ENCODE measurements at regions not wholly inside any gene's neighbourhood (a gene's known extent, or its start where the extent isn't known, plus 50 kb on each side); places are given as distances from the start of the nearest gene placed in this dataset.
"Not testable (repeated sequence)": the region's sequence is repeated elsewhere in the genome, so short reads cannot be mapped to it uniquely, and the experiment has no call there.

- no peaks in the 10 kb centered on the region for H3K36me3 ChIP-seq (ENCODE audit: control insufficient read depth, insufficient read depth, low read length)
- CTCF ChIA-PET = interaction anchor here (0.6 to 10.0 kb wide), 12 partner anchors 11 to 133 kb away, joined by 3 to 153 read pairs (median 4); partner anchors contain the start of gene LMNB1
- no peaks in the 10 kb centered on the region for H3K27me3 ChIP-seq (ENCODE audit: control insufficient read depth, insufficient read depth, low read length)
- TF ChIP-seq CTCF (IDR thresholded peaks at IDR 0.05; ENCODE audit: insufficient read depth, low read depth, low read length) = no peak
- DNase-seq (ENCODE audit: low read depth) = no peak
- H3K4me3 ChIP-seq (ENCODE audit: low read depth, low read length) = no peak overlapping the region
- POLR2A ChIA-PET = no interaction called here
Observed at GRCh38 chr5:126677121-126677520, 76.4 kb downstream of the PHAX start.

GRCh38 chr5:126680191-126680817, 79.6 kb downstream of the PHAX start:
- peak; percentile 68 for DNase-seq (ENCODE audit: low read depth)
- TF ChIP-seq CTCF (IDR thresholded peaks at IDR 0.05; ENCODE audit: insufficient read depth, low read depth, low read length) = no peak
- H3K27me3 ChIP-seq (ENCODE audit: control insufficient read depth, insufficient read depth, low read length) = no peaks in the 10 kb centered on the region
- ChIA-PET POLR2A (no interaction called here), CTCF (interaction anchor here (0.6 to 10.0 kb wide), 5 partner anchors 8 to 121 kb away, joined by 3 to 153 read pairs (median 4); partner anchors contain the start of gene LMNB1)
- H3K4me3 ChIP-seq (ENCODE audit: low read depth, low read length) = no peak overlapping the region
- H3K36me3 ChIP-seq (ENCODE audit: control insufficient read depth, insufficient read depth, low read length) = no peaks in the 10 kb centered on the region

DNA sequence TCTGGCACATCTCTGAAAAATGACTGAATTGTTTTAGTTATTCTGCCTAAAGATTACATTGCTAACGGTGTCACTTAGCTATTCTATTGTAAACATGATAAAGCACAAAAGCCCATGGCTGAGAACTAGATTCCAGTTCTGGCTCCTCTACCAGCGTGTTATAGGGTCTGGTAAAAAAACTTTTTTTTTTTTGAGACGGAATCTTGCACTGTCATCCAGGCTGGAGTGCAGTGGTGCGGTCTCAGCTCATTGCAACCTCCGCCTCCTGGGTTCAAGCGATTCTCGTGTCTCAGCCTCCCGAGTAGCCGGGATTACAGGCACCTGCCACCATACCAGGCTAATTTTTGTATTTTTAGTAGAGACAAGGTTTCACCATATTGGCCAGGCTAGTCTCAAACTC, 80.6 kb downstream of the PHAX start:
- DNase-seq (ENCODE audit: low read depth); H3K4me3 ChIP-seq (ENCODE audit: low read depth, low read length); POLR2A ChIA-PET; H3K27me3 ChIP-seq (ENCODE audit: control insufficient read depth, insufficient read depth, low read length); H3K36me3 ChIP-seq (ENCODE audit: control insufficient read depth, insufficient read depth, low read length): not testable (repeated sequence)
- CTCF ChIA-PET = interaction anchor here (0.6 to 10.0 kb wide), 5 partner anchors 15 to 1628 kb away, joined by 3 to 153 read pairs (median 4); partner anchors contain the start of gene LMNB1

- no peak for DNase-seq (ENCODE audit: low read depth)
- no peaks in the 10 kb centered on the region for H3K36me3 ChIP-seq (ENCODE audit: control insufficient read depth, insufficient read depth, low read length)
- TF ChIP-seq CTCF (IDR thresholded peaks at IDR 0.05; ENCODE audit: insufficient read depth, low read depth, low read length) = no peak
- CTCF ChIA-PET = interaction anchor here (10.0 kb wide), 1 partner anchor 97 kb away, joined by 153 read pairs; the partner anchor contains the start of gene LMNB1
- POLR2A ChIA-PET = no interaction called here
- H3K4me3 ChIP-seq (ENCODE audit: low read depth, low read length) = no peak overlapping the region
- no peaks in the 10 kb centered on the region for H3K27me3 ChIP-seq (ENCODE audit: control insufficient read depth, insufficient read depth, low read length)
Observed at GRCh38 chr5:126681970-126682369, 81.2 kb downstream of the PHAX start.

GRCh38 chr5:126682856-126683255, 82.1 kb downstream of the PHAX start:
- POLR2A ChIA-PET = no interaction called here
- no peaks in the 10 kb centered on the region for H3K27me3 ChIP-seq (ENCODE audit: control insufficient read depth, insufficient read depth, low read length)
- H3K4me3 ChIP-seq (ENCODE audit: low read depth, low read length) = no peak overlapping the region
- CTCF ChIA-PET = interaction anchor here (1.0 kb wide), 1 partner anchor 24 kb away, joined by 3 read pairs; no protein-coding TSS in a partner anchor
- no peak for TF ChIP-seq CTCF (IDR thresholded peaks at IDR 0.05; ENCODE audit: insufficient read depth, low read depth, low read length)
- no peaks in the 10 kb centered on the region for H3K36me3 ChIP-seq (ENCODE audit: control insufficient read depth, insufficient read depth, low read length)
- DNase-seq (ENCODE audit: low read depth) = no peak

- ChIA-PET POLR2A (no interaction called here), CTCF (interaction anchor here (1.0 kb wide), 1 partner anchor 25 kb away, joined by 3 read pairs; no protein-coding TSS in a partner anchor)
- no peak for DNase-seq (ENCODE audit: low read depth)
- H3K4me3 ChIP-seq (ENCODE audit: low read depth, low read length) = no peak overlapping the region
- no peaks in the 10 kb centered on the region for H3K27me3 ChIP-seq (ENCODE audit: control insufficient read depth, insufficient read depth, low read length)
- no peak for TF ChIP-seq CTCF (IDR thresholded peaks at IDR 0.05; ENCODE audit: insufficient read depth, low read depth, low read length)
- H3K36me3 ChIP-seq (ENCODE audit: control insufficient read depth, insufficient read depth, low read length) = no peaks in the 10 kb centered on the region
Observed at GRCh38 chr5:126683912-126684311, 83.2 kb downstream of the PHAX start.

- H3K4me3 ChIP-seq (ENCODE audit: low read depth, low read length); H3K36me3 ChIP-seq (ENCODE audit: control insufficient read depth, insufficient read depth, low read length); DNase-seq (ENCODE audit: low read depth); H3K27me3 ChIP-seq (ENCODE audit: control insufficient read depth, insufficient read depth, low read length); POLR2A ChIA-PET: not testable (repeated sequence)
- CTCF ChIA-PET = interaction anchor here (0.6 to 0.7 kb wide), 2 partner anchors 34 to 616 kb away, joined by 3 read pairs; no protein-coding TSS in a partner anchor
Observed at GRCh38 chr5:126684656-126685442, 84.1 kb downstream of the PHAX start.

All from BJ (cell line).